Hepatocyte (in vitro differentiated cells): ENCODE measurements at regions not wholly inside any gene's neighbourhood (a gene's known extent, or its start where the extent isn't known, plus 50 kb on each side); places are given as distances from the start of the nearest gene placed in this dataset.

ENCODE experiments used
- CTCF ChIP-seq: fragments of 200-600 bp; sonication (generic); IDR thresholded peaks from 2 replicates; pipeline ENCODE4 v1.5.1; 2016; ENCODE audit warnings: antibody characterized with exemption, mild to moderate bottlenecking; ENCODE audit not compliant: poor library complexity
- EZH2 ChIP-seq: fragments of 200-600 bp; sonication (generic); IDR thresholded peaks from 2 replicates; pipeline ENCODE4 v1.6.1; 2016; ENCODE audit warnings: antibody characterized with exemption, mild to moderate bottlenecking, borderline replicate concordance
- EZH2phosphoT487 ChIP-seq: fragments of 200-600 bp; sonication (generic); IDR thresholded peaks from one replicate; pipeline ENCODE4 v1.6.1; 2018; ENCODE audit warnings: antibody characterized with exemption, mild to moderate bottlenecking, low read depth, moderate library complexity; ENCODE audit not compliant: unreplicated experiment, severe bottlenecking

- TF ChIP-seq CTCF, result no peak
- TF ChIP-seq EZH2, result no peak
- no peak for TF ChIP-seq EZH2phosphoT487
Measured at GRCh38 chr6:155786528-155786927, 330.9 kb upstream of the NOX3 start.
